ENCODE measurements at regions not wholly inside any gene's neighbourhood (a gene's known extent, or its start where the extent isn't known, plus 50 kb on each side); places are given as distances from the start of the nearest gene placed in this dataset.

DNA sequence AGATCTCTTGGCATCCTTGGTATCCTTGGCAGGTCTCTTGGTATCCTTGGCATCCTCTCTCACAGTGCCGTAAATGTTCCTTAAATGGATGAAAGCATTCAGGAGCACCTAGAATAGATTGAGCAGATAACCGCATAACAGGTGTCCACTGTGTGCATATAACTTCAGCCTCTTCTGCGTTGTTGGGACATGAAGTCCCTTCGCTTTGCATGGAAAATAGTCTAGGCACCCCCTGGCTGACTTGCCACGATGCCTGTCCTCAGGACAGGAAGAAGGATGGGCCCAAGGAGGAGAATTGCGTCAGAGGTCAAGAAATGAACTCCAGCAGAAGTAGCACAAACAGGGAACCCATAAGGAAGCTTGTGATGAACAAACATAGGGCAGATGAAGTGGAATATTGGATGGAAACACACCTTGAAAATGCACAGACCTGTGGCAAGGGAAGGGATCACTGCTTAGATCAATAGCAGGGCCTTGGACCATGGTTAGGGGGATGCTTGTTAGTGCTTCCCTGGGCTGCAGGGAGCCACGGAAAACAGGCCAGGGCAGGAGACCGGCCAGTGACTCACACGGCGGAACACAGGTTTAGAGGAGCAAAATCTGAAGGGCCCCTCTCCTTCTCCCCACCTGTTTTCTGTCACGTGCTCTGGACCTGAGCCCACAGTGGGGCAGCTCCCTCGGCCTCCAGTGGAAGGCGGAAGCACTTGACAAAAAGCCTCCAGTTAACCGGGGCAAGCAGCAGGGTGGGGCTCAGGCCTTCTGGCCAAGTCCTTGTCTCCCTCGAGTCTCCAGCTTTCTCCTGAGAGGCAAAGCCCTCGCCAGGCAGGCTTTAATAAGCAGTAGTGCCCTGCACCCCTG, 99.2 kb upstream of the ASAP2 start:
- intact Hi-C loops (cut with micrococcal nuclease), result no loop called here

DNA sequence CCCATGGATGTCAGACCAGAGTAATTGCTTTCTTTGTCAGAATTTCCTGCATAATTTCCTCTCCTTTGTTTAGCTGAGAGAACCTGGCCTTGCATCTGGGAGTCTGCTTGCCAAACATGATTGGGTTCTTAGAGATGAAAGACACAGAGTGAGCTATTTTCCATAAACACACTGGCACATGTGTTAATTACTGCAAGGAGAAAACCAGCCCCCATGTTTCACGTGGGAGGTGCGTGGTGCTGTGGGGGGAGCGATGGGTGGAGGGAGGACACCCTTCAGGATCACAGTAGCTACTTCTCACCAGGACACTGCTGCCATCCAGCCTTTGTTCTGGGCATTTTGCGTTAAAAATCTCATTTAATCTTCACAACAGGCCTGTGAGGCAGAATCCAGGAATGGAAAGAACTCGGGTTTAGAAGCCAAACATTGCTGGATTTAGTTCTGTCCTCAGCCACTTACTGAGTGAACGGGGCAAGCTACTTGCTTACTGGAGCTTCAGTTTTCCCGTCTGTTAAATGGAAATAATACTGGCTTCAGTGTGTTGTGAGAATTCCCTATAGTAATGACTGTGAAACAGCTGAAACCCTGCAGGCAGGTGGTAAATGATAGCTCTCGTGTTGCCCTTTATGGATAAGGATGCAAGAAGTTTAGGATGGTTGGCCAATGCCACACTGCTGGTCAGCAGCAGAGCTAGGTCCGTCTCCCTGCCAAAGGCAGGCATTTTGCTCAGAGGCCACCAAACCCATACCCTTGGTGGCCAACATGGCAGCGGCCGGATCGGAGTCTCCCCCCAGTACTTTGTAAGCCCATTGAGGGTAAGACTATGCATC, 100.1 kb upstream of the ASAP2 start:
- intact Hi-C loops (cut with micrococcal nuclease), result no loop called here

DNA sequence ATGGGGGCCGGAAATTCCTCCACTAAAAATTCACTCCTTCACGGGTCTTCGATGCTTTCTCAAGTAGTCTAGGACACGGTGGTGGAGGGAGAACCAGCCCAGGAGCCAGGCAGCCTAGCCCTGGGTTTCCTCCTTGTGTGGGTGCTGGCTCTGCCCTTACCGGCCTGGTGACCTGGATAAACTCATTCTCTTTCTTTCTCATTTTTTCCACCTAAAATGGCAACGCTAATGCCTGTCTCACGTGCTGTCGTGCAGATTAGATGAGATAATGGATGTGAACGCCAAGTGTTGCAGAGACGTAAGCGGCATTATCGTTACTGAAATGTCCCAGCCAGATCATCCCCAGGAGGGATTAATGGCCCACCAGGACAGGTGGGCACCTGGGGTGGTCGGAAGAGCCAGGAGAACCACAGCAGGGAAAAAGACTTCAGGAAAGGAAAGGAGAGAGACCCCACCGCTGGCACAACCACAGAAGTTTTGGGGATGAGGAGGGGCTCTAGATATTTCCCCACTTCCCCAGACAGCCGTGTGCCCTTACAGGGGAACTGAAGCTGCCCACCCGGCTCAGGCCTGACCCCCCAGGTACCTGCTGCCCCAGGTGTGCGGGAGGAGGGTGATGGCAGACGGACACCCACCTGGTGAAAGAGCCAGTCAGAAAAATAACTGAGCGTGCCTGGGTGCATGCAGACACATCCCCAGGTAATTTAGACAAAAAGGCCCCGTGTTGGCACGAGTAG, 100.8 kb upstream of the ASAP2 start:
- intact Hi-C loops (cut with micrococcal nuclease), result no loop called here

DNA sequence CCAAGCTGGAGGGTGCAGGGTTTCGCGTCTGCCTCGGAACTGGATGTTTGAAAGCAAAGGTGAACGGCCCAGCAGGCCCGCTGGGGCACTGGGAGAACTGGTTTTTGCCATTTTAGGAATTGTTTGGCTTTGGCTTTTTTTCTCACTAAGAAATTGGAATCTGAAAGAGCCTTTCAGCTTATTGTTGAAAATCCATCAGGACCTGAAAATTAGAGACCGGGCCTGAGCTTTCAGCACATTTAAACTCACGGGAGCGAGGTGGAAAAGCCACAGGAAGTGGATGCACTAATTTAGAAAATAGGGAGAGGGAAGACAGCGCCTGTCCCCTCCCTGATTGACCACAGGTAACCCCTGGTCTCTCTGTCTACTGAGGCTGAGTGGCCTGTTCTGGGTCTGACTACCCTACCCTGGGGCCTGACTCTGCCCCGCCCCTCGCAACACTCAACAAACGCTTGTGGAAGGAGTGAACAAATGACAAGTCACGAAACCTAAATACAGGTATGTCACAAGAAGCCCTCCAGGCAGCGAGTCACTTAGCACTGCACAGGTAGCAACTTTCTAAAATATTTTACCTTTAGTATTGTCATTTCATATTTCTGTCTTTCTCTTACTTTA, 100.3 kb upstream of the MBOAT2 start:
- intact Hi-C loops (cut with micrococcal nuclease), result no loop called here

DNA sequence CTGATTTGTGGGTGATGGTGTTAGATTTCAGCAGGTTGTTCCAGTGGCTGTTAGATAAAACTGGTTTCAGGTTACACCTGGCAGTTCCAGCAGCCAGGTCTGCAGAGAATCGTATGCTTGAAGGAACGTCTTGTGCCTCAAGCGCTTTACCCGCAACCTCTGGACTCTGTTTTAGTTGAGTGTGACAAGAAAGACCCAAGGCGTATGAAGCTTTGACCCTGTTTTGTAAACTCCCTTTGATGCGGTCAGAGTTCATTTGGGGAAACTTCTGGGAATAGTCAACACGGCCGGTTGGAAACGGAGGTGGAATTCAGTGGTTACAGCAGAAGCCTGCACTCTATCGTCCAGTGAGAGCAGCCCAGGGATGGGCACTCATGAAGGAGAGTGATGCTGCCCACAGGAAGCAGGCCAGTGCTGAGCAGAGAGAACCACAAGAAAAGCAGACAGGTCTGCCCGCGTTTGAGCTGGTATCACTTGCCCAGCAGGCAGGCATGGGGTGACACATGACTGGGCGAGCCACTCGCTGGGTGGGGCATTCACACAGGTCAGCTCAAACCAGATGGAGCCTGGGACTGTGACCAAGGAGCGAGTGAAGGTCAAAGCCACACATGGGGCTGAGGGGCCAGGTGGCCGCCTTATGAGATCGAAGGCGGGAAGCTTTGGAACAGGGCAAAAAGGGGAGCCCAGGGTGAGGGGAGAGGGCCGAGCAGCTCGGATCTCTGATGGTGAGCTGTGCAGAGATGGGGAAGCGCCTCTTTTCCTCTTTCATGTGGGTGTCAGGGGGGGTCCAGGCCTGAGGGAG, 99.6 kb upstream of the MBOAT2 start:
- intact Hi-C loops (cut with micrococcal nuclease), result no loop called here

DNA sequence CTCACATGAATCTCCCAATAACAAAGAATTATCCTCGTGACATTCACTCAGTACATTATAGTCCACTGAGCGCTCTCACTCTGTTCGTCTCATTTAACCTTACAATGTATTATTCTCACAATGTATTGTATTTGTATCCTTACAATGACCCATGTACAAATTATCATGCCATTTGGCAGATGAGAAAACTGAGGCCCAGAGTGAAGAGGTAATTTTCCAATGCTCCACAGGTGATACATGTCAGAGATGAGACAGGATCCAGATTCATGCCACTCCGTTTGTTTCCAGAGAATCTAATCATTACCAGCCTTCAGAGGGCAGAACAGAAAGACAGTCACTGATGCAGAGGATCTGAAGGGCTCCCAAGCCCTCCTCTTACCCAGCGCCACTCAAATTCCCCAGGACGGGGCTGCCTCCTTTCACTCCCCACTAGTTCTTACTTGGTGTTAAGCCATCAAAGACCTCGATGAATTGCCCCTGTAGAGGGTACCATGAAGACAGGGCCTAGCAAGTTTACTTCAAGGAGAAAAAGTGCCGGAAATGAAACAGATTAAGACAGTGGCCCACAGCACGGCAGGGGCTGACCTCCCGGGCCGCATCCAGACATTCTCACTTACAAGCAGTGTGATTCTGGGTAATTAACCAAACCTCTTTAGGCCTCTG, 98.4 kb upstream of the MBOAT2 start:
- intact Hi-C loops (cut with micrococcal nuclease), result no loop called here

DNA sequence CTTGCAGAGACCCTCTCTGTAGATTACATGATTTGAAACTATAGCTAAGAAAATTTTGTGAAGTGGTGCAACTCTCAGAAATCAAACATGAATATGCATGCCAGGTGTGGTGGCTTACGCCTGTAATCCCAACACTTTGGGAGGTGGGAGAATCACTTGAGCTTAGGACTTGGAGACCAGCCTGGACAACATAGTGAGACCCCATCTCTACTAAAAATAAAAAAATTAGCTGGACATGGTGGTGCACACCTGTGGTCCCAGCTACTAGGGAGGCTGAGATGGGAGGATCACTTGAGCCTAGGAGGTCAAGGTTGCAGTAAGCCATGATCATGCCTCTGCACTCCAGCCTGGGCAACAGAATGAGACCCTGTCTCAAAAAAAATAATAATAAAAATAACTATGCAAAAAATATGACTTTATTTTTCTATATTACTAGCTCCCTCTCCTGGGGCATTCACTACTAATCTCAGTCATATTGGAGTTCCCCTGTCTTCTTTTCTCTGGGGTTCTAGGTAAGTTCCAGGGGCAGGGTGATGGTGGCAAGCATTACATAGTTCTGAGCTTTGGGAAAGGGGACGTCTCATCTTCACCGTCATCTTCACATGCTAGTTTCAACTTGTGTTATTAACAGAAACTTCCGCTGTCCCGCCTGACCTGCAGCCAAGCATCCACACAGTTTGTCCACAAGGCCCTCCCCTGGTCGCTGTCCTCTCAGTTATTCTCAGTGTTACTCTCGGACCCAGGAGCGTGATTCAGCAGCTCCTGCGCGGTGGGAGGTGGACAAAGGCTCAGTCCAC, 96.8 kb upstream of the MBOAT2 start:
- intact Hi-C loops (cut with micrococcal nuclease), result no loop called here

DNA sequence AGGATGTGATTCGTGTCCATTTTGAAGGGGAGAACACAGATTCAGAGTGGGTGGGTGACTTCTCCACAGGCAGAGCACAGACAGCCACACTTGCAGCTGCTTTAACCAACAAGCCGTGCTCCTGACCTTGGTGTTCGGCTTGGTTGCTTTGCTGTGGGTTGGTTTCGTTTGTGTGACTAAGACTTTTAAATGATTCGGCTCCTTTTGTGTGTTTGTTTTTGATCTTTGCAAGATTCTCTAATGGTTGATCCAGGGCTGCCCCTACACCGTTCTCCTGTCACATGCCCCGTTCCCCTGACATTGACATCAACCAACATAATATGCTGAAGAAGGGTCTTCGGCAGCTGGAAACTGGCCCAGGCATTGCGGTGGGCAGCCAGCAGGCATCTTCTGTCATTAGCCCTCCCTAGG, 95.9 kb upstream of the MBOAT2 start:
- intact Hi-C loops (cut with micrococcal nuclease), result no loop called here

DNA sequence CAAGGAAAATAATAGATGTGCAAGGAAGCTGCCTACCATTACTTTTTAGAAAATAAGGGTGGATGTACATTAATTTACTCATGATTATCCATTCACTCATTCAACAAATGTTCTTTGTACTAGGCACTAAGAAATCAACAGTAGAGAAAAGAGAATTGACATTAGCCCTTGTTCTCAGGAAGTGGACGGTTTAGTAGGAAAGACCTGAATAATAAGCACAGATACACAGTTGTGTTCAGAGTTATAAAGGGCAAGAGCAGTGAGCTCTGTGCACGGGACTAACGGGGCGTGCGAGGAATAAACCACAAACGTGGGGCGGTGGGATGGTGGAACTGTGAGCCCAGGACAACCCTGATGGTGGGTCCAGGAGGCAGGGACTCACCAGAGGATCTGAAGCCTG, 94.4 kb upstream of the MBOAT2 start:
- intact Hi-C loops (cut with micrococcal nuclease), result no loop called here

DNA sequence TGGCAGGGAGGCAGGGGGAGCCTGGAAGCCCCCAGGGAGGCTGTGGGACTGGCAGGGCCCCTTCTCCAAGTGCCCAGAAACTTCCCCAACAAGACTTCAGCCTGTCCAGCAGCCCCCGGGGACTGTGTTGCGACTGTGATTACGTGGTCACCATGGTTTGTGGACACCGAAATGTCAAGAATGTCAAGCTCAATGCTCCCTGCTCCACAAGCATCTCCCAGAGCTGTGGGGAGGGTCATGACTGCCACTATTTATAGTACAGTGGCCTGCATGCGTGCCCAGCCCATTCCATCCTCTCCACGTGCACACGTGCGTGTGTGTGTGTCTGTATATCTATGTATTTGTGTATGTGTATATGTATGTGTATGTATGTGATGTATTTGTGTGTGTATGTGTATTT, 93.8 kb upstream of the MBOAT2 start:
- intact Hi-C loops (cut with micrococcal nuclease), result no loop called here

DNA sequence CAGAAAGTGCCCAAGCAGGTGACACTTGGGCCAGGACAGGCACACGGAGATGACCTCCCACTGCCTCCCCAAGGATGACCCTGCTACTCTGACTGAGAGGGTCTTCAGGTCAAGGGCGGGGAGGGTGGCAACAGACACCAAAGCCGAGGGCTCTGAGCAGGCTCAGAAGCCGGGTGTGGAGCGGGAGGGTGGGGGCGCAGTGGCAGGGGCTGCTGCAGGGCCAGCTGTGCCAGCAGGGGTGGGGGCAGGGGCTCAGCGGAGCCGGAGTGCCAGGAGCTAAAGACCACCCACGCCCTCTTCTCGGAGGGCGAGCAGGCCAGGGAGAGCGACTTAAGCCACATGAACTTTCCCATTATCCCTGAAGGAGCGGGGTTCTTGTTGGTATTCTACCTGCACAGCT, 93.3 kb upstream of the MBOAT2 start:
- intact Hi-C loops (cut with micrococcal nuclease), result no loop called here

DNA sequence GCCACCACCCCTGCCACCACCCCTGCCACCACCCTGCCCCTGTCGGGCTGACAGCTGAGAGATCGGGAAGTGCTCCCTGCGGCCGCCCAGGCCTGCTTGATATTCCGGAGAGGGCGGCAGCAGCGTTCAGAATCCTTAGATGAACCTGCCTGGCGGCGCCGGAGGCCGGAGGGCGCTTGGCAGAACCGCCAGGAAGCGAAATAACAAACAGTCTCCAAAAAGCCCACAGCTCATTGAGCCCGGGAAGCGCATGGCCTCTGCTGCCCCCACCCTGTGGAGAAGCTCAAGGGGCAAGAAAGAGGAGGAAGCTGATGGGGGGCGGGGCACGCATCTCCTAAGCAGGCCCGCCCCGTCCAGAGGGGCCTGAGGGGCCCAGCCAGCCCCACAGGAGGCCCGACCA, 92.2 kb upstream of the MBOAT2 start:
- intact Hi-C loops (cut with micrococcal nuclease), result no loop called here

DNA sequence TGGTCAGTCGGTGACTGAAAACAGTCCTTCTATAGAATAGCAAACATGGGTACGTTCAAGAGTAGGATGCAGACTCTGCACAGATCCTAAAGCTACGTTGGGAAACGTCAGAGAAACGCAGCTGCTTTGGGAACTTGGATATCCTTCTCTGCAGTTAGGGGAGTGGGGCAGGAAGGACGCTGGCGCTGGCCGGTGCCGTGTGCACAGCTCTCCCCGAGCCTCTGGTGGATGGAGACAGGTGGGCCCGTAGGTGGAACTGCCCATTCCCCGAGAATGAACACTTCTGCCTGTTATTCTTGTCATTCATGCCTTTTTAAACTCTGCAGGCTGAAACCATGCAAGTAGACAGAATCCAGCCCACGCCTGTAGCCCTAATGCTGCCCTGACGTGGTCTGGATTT, 91.7 kb upstream of the MBOAT2 start:
- intact Hi-C loops (cut with micrococcal nuclease), result no loop called here

DNA sequence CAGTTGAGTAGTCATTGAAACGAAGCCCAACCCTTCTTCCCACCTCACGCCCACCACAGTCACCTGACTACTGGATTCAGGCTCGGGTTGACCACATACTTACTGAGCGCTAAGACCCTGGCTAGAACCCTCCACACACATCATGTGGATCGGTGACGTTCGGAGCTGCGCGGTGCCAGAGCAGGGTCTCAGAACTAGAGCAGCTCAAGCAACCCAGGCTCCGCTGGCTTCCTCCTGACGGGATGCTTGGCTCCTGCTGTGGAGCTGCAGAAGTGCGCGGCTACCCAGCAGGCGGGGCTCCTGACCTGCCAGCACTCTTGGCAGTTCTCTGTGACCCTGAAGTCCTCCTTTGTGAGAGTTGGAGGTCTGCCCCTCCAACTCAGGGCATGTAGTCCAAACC, 90.6 kb upstream of the MBOAT2 start:
- intact Hi-C loops (cut with micrococcal nuclease), result no loop called here

DNA sequence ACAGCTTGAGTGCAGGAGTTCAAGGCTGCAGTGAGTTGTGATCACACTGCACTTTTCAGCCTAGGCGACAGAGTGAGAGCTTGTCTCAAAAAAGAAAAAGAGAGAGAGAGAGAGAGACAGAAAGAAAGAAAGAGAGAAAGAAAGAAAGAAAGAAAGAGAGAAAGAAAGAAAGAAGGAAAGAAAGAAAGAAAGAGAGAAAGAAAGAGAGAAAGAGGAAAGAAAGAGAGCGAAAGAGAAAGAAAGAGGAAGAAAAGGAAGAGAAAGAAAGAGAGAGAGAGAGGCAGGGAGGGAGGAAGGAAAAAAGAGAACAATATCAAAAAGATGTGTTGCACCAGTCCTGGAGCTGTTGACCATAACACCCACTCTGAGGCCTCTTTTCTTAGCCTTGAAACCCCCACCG, 89.8 kb upstream of the MBOAT2 start:
- intact Hi-C loops (cut with micrococcal nuclease), result no loop called here

DNA sequence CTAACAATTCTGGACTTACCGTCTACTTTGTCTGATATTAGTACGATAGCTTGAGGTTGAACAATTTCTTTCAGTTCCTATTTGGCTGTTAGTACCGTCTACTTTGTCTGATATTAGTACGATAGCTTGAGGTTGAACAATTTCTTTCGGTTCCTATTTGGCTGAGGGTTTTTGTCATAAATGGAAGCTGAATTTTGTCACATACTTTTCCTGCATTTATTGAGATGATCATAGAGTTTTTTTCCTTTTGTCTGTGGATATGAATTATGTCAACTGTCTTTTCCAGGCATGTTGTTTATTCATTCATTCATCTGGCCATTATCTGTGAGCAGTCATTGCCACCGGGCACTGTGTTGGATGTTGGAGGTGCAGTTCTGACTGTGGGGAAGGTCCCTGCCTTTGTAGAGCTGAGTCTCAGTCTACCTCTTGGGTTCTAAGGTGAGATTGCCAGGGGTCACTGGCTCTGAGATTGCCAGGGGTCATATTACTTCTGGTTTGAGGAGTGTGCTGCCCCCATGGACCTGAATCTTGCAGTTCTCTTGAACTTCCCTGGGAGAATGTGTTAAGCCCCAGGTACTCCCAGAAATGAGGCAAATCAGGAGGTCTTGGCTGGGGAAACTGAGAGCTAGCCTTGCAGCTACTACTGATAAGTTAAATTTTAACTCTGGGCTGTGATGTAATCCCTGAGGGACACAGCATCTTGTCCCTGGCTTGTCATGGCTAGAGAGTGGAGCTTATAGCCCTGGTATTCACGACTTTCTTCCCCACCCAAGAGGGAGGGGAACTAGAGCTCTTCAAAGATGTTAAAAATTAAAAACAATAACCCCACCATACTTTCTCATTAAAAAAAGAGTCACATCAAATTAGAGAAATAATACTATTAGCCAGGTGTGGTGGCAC, 89.1 kb upstream of the MBOAT2 start:
- intact Hi-C loops (cut with micrococcal nuclease), result no loop called here

DNA sequence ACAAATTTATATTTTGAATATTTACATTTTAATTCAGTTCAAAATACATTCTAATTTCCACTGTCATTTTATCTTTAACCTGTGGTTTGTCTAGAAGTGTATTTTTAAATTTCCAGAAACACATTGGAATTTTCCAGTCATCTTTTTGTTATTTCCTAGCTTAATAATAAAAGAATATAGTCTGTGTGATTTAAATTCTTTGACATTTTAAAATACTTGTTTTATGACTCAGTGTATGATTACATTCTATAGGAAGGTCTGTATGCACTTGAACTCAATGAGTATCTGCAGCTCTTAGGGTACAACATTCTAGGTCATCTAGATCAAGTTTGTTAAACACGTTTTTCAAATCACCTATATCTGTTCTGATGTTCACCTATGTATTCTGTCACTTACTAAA, 88.3 kb upstream of the MBOAT2 start:
- intact Hi-C loops (cut with micrococcal nuclease), result no loop called here

DNA sequence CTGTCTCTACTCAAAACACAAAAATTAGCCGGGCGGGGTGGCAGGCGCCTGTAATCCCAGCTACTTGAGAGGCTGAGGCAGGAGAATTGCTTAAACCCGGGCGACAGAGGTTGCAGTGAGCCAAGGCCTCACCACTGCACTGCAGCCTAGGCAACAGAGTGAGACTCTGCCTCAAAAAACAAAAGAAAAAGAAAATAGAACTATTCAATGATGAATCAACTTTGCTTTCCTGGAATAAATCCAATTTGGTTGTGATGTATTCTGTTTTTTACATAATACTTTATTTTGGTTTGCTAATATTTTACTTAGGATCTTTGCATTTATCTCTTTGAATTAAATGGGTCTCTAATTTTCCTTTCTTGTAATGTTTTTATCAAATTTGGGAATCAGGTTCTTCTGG, 86.3 kb upstream of the MBOAT2 start:
- intact Hi-C loops (cut with micrococcal nuclease), result no loop called here
